Caco-2 (cell line): ENCODE measurements at regions not wholly inside any gene's neighbourhood (a gene's known extent, or its start where the extent isn't known, plus 50 kb on each side); places are given as distances from the start of the nearest gene placed in this dataset.

Experiments
- BruUV-seq: library from RNA; stranded (reverse); fragments of 400-500 nt; replicated peaks from 2 replicates; lab custom pipeline; 2021; lab: Mats Ljungman, UMichigan
- CTCF ChIA-PET: fragments of 300-600 bp; sonication (Branson Sonifier 250); formaldehyde crosslinking; loops from one replicate; lab custom pipeline; 2022; ENCODE audit warnings: antibody characterized with exemption; lab: Charles Lee
- POLR2A ChIA-PET: fragments of 300-600 bp; sonication (Branson Sonifier 250); formaldehyde crosslinking; loops from one replicate; lab custom pipeline; 2022; ENCODE audit warnings: antibody characterized with exemption; lab: Charles Lee
- DNase-seq, 2 experiments: peaks; one replicate each; pipeline versions ENCODE4 v3.0.0 to v3.0.0-alpha.2; 2020 to 2022
- H3K27me3 ChIP-seq: replicated peaks from 2 replicates; pipeline ENCODE4 v1.6.0; 2011; ENCODE audit warnings: low read length; ENCODE audit not compliant: control insufficient read depth, insufficient read depth
- H3K36me3 ChIP-seq: 2 replicates; pipeline ENCODE4 v1.5.1; 2011; ENCODE audit warnings: low read length; ENCODE audit not compliant: control insufficient read depth, insufficient read depth
- H3K4me1 ChIP-seq: fragments of 250-450 bp; sonication (Bioruptor Pico); 2 replicates; pipeline ENCODE4 v1.5.1; 2020; ENCODE audit warnings: mild to moderate bottlenecking
- H3K4me3 ChIP-seq: 2 replicates; pipeline ENCODE4 v1.5.1; 2011; ENCODE audit warnings: low read depth, mild to moderate bottlenecking, control low read depth, low read length
- H3K9me3 ChIP-seq: fragments of 250-450 bp; sonication (Bioruptor Pico); 2 replicates; pipeline ENCODE4 v1.5.1; 2020; ENCODE audit warnings: mild to moderate bottlenecking, moderate library complexity
- H3K27ac Mint-ChIP-seq: one replicate; pipeline ENCODE4 v1.8.0; 2022; ENCODE audit warnings: mixed read lengths; ENCODE audit not compliant: unreplicated experiment
- H3K27me3 Mint-ChIP-seq: one replicate; pipeline ENCODE4 v1.8.0; 2022; ENCODE audit warnings: mixed read lengths; ENCODE audit not compliant: insufficient read depth, unreplicated experiment
- H3K36me3 Mint-ChIP-seq: one replicate; pipeline ENCODE4 v1.8.0; 2022; ENCODE audit warnings: mild to moderate bottlenecking, mixed read lengths; ENCODE audit not compliant: insufficient read depth, unreplicated experiment
- H3K4me1 Mint-ChIP-seq: one replicate; pipeline ENCODE4 v1.8.0; 2022; ENCODE audit warnings: low read depth, mixed read lengths; ENCODE audit not compliant: unreplicated experiment
- H3K4me3 Mint-ChIP-seq: one replicate; pipeline ENCODE4 v1.8.0; 2022; ENCODE audit warnings: mild to moderate bottlenecking, moderate library complexity, mixed read lengths; ENCODE audit not compliant: unreplicated experiment
- H3K9me3 Mint-ChIP-seq: one replicate; pipeline ENCODE4 v1.8.0; 2022; ENCODE audit warnings: mixed read lengths; ENCODE audit not compliant: unreplicated experiment
- intact Hi-C: fragments of 100-400 bp; cut with micrococcal nuclease; formaldehyde crosslinking; loops from one replicate; pipeline ENCODE4 v1.10.0; 2022; ENCODE audit not compliant: unreplicated experiment
- TF ChIP-seq, protein P1 (sequence below), 2 experiments: fragments of 200-600 bp in 1 of 2; IDR thresholded peaks; 1 replicate in 1 of 2; 2 replicates in 1 of 2; pipeline versions ENCODE4 v1.5.1 to v1.8.0; 2011 to 2022; ENCODE audit warnings: antibody characterized with exemption in 1 of 2, control low read depth in 1 of 2, inconsistent platforms in 1 of 2, low read depth in 1 of 2, low read length in 1 of 2, mild to moderate bottlenecking in 1 of 2, moderate library complexity in 1 of 2; ENCODE audit not compliant: insufficient read depth in 1 of 2, severe bottlenecking in 1 of 2, unreplicated experiment in 1 of 2

DNA sequence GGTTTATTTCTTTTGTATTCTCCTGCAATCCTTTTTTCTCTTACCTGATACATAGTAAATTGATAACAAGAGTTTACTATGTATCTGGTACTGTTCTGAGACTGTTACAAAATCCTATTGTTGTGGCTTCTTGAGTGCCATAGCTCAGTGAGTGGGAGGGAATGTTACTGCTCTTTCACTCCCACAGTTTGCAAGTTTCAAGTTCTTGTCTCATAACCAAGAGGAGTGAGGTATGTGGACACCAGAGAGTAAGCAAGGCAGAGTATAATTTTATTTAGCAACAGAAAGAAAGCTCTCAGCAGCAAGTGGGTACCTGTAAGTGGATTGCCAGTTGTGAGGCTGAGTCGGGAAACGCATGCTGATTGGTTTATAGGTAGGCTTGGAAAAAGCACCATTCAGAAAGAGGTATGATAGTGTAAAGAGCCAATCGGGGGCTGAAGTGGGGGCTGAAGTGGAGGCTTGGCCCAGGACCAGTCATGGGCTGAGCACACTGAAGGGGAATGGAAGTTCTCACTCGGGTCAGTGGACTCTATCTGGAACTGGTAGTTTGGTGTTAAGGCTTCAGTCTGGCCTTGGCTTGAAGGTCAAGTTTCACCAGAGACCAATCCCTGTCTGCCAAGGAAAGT lies 850.8 kb downstream of the TMTC2 start:
- H3K9me3 Mint-ChIP-seq: no peaks in the 10 kb centered on the region
- H3K36me3 Mint-ChIP-seq: no peaks in the 10 kb centered on the region
- Histone ChIP-seq H3K9me3 (no peaks in the 10 kb centered on the region), H3K27me3 (no peaks in the 10 kb centered on the region), H3K4me1 (no peaks in the 10 kb centered on the region), H3K36me3 (no peaks in the 10 kb centered on the region), H3K4me3 (no peak overlapping the region)
- no TSS peak for BruUV-seq
- H3K27ac Mint-ChIP-seq: no peak overlapping the region
- H3K27me3 Mint-ChIP-seq: no peaks in the 10 kb centered on the region
- DNase-seq: no peak
- H3K4me1 Mint-ChIP-seq: no peaks in the 10 kb centered on the region
- intact Hi-C loops: no loop called here
- ChIA-PET CTCF (no interaction called here), POLR2A (no interaction called here)
- H3K4me3 Mint-ChIP-seq: no peak overlapping the region
- TF ChIP-seq, protein P1, sequence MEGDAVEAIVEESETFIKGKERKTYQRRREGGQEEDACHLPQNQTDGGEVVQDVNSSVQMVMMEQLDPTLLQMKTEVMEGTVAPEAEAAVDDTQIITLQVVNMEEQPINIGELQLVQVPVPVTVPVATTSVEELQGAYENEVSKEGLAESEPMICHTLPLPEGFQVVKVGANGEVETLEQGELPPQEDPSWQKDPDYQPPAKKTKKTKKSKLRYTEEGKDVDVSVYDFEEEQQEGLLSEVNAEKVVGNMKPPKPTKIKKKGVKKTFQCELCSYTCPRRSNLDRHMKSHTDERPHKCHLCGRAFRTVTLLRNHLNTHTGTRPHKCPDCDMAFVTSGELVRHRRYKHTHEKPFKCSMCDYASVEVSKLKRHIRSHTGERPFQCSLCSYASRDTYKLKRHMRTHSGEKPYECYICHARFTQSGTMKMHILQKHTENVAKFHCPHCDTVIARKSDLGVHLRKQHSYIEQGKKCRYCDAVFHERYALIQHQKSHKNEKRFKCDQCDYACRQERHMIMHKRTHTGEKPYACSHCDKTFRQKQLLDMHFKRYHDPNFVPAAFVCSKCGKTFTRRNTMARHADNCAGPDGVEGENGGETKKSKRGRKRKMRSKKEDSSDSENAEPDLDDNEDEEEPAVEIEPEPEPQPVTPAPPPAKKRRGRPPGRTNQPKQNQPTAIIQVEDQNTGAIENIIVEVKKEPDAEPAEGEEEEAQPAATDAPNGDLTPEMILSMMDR (IDR thresholded peaks at IDR 0.05; ENCODE audit: insufficient read depth in 1 of 2, low read depth in 1 of 2, low read length in 1 of 2, severe bottlenecking in 1 of 2, unreplicated experiment in 1 of 2): no peak

DNA sequence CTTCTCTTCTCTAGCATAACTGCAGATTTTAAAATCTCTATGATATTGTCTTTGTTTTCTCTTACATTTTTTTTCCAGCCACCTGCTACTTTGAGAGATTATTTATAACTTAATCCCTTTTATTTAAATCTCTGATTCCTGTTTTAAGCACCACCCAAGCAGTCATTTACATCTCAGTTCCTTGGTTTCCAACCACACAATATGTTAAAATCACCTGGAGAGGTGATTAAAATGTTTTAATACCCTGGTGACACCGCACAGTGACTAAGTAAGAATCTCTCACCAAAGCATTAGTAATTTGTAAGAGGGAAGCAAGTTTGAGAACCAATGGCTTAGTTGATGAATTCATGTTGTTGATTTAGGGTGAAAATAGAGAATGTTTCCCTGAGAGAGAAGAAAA lies 849.8 kb downstream of the TMTC2 start:
- H3K9me3 Mint-ChIP-seq: no peaks in the 10 kb centered on the region
- BruUV-seq: no TSS peak
- H3K4me1 Mint-ChIP-seq: no peaks in the 10 kb centered on the region
- no peaks in the 10 kb centered on the region for H3K27me3 Mint-ChIP-seq
- no peak overlapping the region for H3K4me3 Mint-ChIP-seq
- no peak for DNase-seq
- intact Hi-C loops: no loop called here
- no peaks in the 10 kb centered on the region for H3K36me3 Mint-ChIP-seq
- ChIA-PET POLR2A (no interaction called here), CTCF (no interaction called here)
- no peak overlapping the region for H3K27ac Mint-ChIP-seq
- Histone ChIP-seq H3K36me3 (no peaks in the 10 kb centered on the region), H3K4me3 (no peak overlapping the region), H3K9me3 (no peaks in the 10 kb centered on the region), H3K4me1 (no peaks in the 10 kb centered on the region), H3K27me3 (no peaks in the 10 kb centered on the region)
- TF ChIP-seq, protein P1 (IDR thresholded peaks at IDR 0.05; ENCODE audit: insufficient read depth in 1 of 2, low read depth in 1 of 2, low read length in 1 of 2, severe bottlenecking in 1 of 2, unreplicated experiment in 1 of 2): no peak

DNA sequence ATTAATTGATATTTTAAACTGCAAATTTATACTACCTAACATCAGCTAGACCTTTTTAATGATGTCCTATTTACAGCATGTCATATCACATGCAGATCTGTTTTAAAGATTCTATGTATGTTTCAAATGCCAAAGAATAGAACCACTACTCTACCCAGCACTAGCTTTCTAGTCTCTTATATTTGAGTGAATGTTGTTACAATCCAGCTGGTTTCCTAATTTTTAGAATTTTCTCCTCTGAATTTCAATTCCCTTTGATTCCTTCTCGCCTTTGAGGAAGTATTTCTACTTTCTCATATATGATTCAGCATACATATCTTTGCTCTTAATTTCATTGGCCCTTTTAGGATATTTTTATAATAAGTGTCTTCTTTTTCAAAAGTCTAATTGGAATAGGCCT lies 841.9 kb downstream of the TMTC2 start:
- Mint-ChIP-seq H3K27ac (no peak overlapping the region), H3K27me3 (no peaks in the 10 kb centered on the region), H3K4me1 (no peaks in the 10 kb centered on the region), H3K4me3 (no peak overlapping the region), H3K36me3 (no peaks in the 10 kb centered on the region), H3K9me3 (no peaks in the 10 kb centered on the region)
- H3K4me1 ChIP-seq: no peaks in the 10 kb centered on the region
- TF ChIP-seq, protein P1 (IDR thresholded peaks at IDR 0.05; ENCODE audit: insufficient read depth in 1 of 2, low read depth in 1 of 2, low read length in 1 of 2, severe bottlenecking in 1 of 2, unreplicated experiment in 1 of 2): no peak
- ChIA-PET POLR2A (no interaction called here), CTCF (no interaction called here)
- intact Hi-C loops: no loop called here
- no TSS peak for BruUV-seq
- DNase-seq: no peak
- no peaks in the 10 kb centered on the region for H3K36me3 ChIP-seq
- H3K4me3 ChIP-seq: no peak overlapping the region
- no peaks in the 10 kb centered on the region for H3K27me3 ChIP-seq
- no peaks in the 10 kb centered on the region for H3K9me3 ChIP-seq
